ENCODE measurements at regions not wholly inside any gene's neighbourhood (a gene's known extent, or its start where the extent isn't known, plus 50 kb on each side); places are given as distances from the start of the nearest gene placed in this dataset.

DNA sequence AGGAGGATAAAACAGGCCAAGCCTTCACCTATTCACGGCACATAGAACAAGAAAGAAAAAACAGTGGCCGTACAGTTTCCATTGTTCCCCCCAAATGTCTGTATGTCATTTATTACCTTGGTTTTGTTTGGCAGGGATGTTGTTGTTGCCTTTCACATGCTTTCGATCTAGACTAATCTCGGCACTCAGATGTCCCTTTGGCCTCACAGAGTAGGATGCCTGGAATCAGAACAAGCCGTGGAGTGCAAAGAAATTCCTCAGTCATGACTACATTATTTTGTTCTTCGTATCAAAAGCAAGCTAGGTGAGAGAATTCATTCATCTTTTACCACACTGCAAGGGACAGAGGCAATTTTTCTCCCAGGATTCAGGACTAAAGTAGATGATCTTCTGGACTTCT lies 106.9 kb downstream of the SMIM20 start:
- no peak overlapping the region for H3K4me3 ChIP-seq
- H3K9me3 ChIP-seq = no peaks in the 10 kb centered on the region
- no peaks in the 10 kb centered on the region for H3K36me3 ChIP-seq
- TF ChIP-seq EP300 (IDR thresholded peaks at IDR 0.05) = no peak
- no peak for DNase-seq (ENCODE audit: low spot score in 2 of 2)
- 54 to 56% methylated on average over 6 of the region's 6 CpGs for WGBS, 2 donors
- H3K27me3 ChIP-seq = no peaks in the 10 kb centered on the region
- peak overlapping the region in 2 of 4 donors; percentile 61 for H3K27ac ChIP-seq
- peaks cover 0 to 42% (median 20%) of the 10 kb centered on the region in 4 donors for H3K4me1 ChIP-seq

DNA sequence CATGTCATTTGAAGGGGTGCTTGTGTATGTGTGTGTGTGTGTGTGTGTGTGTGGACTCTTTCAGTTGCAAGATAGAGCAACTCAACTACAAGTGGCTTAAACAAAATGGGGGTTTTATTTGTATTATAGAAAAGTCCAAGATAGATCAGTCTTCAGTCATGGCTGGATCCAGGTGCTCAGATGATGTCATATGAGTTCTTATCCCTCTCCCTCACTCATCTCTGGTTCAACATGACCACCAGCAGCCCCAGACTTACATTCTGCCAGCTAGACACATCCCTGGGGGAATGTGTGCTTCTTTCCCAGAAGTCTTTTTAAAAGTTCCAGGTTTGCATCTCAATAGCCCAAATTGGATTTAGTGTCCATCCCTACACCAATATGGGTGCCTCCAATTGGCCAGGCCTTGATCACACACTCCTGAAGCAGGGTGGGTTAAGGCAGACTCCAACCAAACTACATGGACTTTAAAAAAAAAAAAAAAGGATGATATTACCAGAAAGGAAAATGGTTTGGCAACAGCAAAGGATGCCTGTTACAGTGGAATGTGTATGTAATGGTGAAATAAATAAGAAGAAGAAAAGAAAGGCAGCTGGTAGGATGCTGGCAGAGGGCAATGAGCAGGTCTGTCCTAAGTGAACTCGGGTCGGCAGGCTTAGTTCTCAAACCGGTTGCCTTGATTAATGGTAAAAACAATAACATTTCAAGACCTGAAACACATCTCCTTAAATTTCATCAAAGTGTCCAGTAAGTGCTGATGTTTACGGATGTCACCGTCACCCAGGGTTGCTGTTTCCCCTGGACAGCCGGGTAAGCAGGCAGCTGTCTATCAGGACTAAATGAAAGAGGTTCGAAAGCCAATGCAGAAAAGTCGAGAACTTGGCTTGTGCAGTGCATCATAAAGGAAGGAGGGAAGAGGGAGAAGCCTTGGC lies 107.7 kb downstream of the SMIM20 start:
- DNase-seq (ENCODE audit: low spot score in 2 of 2) = no peak
- H3K4me3 ChIP-seq = no peak overlapping the region
- no peaks in the 10 kb centered on the region for H3K27me3 ChIP-seq
- peaks cover 0 to 37% (median 20%) of the 10 kb centered on the region in 4 donors for H3K4me1 ChIP-seq
- TF ChIP-seq POLR2A (IDR thresholded peaks at IDR 0.05) (no peak), EP300 (IDR thresholded peaks at IDR 0.05) (no peak)
- TF ChIP-seq, protein P1, sequence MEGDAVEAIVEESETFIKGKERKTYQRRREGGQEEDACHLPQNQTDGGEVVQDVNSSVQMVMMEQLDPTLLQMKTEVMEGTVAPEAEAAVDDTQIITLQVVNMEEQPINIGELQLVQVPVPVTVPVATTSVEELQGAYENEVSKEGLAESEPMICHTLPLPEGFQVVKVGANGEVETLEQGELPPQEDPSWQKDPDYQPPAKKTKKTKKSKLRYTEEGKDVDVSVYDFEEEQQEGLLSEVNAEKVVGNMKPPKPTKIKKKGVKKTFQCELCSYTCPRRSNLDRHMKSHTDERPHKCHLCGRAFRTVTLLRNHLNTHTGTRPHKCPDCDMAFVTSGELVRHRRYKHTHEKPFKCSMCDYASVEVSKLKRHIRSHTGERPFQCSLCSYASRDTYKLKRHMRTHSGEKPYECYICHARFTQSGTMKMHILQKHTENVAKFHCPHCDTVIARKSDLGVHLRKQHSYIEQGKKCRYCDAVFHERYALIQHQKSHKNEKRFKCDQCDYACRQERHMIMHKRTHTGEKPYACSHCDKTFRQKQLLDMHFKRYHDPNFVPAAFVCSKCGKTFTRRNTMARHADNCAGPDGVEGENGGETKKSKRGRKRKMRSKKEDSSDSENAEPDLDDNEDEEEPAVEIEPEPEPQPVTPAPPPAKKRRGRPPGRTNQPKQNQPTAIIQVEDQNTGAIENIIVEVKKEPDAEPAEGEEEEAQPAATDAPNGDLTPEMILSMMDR (IDR thresholded peaks at IDR 0.05) = no peak
- H3K27ac ChIP-seq = peak overlapping the region in 2 of 4 donors; percentile 32 to 61
- H3K9me3 ChIP-seq = no peaks in the 10 kb centered on the region
- WGBS, 2 donors = 56 to 69% methylated on average over 8 of the region's 8 CpGs
- no peaks in the 10 kb centered on the region for H3K36me3 ChIP-seq

DNA sequence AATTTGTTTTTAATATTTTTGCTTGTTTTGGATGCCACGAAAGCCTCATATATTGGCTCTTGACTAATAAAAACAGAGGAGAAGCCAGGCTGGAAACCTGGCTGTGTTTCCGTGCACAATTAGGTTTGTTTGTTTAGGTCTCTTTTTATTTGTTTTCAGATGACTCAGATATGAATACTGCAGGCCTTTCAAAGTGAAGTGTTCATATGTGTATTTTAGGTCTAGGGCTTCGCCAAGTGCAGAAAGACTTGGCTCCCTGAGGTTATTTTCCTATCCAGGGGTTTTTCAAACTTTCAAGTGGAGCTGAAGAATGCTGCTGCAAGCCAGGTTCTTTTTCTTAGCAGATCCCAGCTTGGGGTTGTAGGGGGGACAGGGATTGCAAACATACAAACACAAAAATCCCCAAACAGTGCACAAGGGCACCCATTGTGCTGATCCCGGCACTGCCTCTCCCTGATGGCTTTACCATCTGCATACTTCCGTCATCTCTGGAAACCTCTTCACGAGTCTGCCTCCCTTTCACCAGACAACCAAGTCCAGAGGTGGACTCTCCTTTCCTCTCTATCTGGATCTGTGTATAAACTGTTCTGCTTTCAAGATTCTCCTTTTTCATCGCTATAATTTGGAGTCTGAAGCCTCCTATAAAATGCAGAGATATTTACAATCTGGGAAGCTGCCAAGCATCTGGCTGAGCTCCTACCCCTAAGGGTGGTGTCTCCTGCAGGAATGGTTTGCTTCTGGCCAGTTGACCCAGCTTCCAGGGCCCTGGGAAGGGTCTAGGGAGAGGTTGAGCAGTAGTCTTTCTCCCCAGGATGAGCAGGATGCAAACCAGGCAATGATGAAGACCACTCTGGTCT lies 108.6 kb downstream of the SMIM20 start:
- 31 to 32% methylated on average over 7 of the region's 7 CpGs for WGBS, 2 donors

DNA sequence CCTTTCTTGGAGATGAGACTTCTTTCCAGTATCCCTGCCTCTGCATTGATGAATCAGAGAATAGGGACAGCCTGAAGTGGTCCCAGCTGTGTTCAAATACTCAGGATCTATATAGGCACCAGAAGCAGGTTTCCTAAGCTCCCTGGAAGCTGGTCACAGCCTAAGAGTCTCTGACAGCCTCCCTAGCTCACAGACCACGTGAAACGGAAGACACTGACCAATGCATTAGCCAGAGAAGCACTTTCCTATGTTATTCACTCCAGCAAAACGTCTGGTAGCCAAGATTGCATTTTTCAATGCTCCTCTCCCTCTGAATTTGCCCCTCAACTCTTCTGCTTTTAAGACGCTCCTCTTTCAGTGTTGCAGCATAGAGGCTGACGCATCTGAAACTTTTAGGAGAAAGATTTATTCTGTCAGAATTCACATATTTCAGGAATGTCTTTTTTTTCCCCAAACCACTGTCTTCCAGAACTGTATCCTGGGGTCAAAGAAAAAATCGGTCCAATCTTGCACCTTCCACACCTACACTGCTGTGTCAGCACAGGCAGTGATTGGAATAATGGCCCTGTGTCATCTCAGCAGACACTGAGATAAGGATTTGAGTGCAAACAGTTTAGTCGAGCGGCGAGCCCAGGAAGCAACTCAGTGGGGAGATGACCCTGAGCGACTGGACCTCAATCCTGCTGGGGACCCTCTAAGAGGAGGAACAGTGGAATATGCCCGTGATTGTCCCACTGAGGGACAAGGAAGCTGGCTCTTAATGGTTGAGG lies 109.4 kb downstream of the SMIM20 start:
- Histone ChIP-seq H3K4me3 (no peak overlapping the region), H3K27me3 (no peaks in the 10 kb centered on the region), H3K27ac (peak overlapping the region in 2 of 4 donors; percentile 31 to 32), H3K4me1 (peaks cover 0 to 37% (median 20%) of the 10 kb centered on the region in 4 donors), H3K36me3 (no peaks in the 10 kb centered on the region), H3K9me3 (no peaks in the 10 kb centered on the region)
- DNase-seq (ENCODE audit: low spot score in 2 of 2) = no peak
- no peak for TF ChIP-seq POLR2A (IDR thresholded peaks at IDR 0.05)
- TF ChIP-seq EP300 (IDR thresholded peaks at IDR 0.05) = no peak
- TF ChIP-seq, protein P1 (IDR thresholded peaks at IDR 0.05) = no peak
- WGBS, 2 donors = 74 to 77% methylated on average over 11 of the region's 11 CpGs

More for the DNA sequence above, 108.6 kb downstream of the SMIM20 start:
- Histone ChIP-seq H3K4me3 (no peak overlapping the region), H3K27ac (peak overlapping the region in 2 of 4 donors; percentile 32 to 61), H3K4me1 (peaks cover 0 to 37% (median 20%) of the 10 kb centered on the region in 4 donors), H3K36me3 (no peaks in the 10 kb centered on the region), H3K9me3 (no peaks in the 10 kb centered on the region), H3K27me3 (no peaks in the 10 kb centered on the region)
- no peak for DNase-seq (ENCODE audit: low spot score in 2 of 2)
- TF ChIP-seq EP300 (IDR thresholded peaks at IDR 0.05) (no peak), POLR2A (IDR thresholded peaks at IDR 0.05) (no peak)
- TF ChIP-seq, protein P1 (IDR thresholded peaks at IDR 0.05) = no peak

DNA sequence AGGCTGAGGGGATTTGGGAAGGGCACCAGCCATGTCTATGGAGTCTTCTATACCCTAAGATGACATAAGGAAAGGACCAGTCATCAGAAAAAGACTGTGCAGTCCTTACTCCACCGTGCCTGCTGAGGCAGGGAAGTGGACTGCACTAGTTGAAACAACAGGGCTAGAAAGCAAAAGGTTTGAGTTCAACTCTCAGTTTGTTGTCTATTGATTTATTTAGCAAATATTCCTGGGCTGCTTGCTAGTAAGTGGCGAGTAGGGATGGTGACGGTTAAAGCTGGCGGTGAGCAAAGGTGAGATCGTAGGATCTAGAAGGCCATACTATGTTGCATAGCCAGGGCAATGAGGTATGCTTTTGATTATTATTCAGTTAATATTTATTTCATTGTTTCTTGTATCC lies 110.1 kb downstream of the SMIM20 start:
- no peak overlapping the region for H3K4me3 ChIP-seq
- H3K27me3 ChIP-seq = no peaks in the 10 kb centered on the region
- TF ChIP-seq, protein P1 (IDR thresholded peaks at IDR 0.05) = no peak
- TF ChIP-seq EP300 (IDR thresholded peaks at IDR 0.05) = no peak
- 88 to 99% methylated on average over 5 of the region's 5 CpGs for WGBS, 2 donors
- no peak overlapping the region for H3K27ac ChIP-seq
- H3K4me1 ChIP-seq = peaks cover 0 to 43% (median 20%) of the 10 kb centered on the region in 4 donors
- no peak for DNase-seq (ENCODE audit: low spot score in 2 of 2)
- H3K9me3 ChIP-seq = no peaks in the 10 kb centered on the region
- H3K36me3 ChIP-seq = no peaks in the 10 kb centered on the region

Measured in tibial nerve (tissue), 4 donors.